Stomach (tissue), 8 donors: ENCODE measurements at regions not wholly inside any gene's neighbourhood (a gene's known extent, or its start where the extent isn't known, plus 50 kb on each side); places are given as distances from the start of the nearest gene placed in this dataset.

Experiments used
- DNase-seq, 2 donors: peaks; one replicate each; pipeline versions ENCODE4 v3.0.0 to v3.0.0-alpha.2; 2013 to 2019
- H3K27ac ChIP-seq, 5 donors: fragments of 200-600 bp in 4 of 5; sonication (generic) in 4 of 5; one replicate each; pipeline ENCODE4 v1.5.1; 2013 to 2019; ENCODE audit warnings: mild to moderate bottlenecking in 1 of 5, moderate library complexity in 1 of 5
- H3K27me3 ChIP-seq, 3 donors: fragments of 200-600 bp; sonication (generic); one replicate each; pipeline ENCODE4 v1.5.1; 2017 to 2019; ENCODE audit warnings: mixed run types in 1 of 3
- H3K36me3 ChIP-seq, 4 donors: fragments of 200-600 bp; sonication (generic); 1 replicate in 3 of 4; 2 replicates in 1 of 4; pipeline ENCODE4 v1.5.1; 2016 to 2019
- H3K4me1 ChIP-seq, 4 donors: fragments of 200-600 bp; sonication (generic); one replicate each; pipeline ENCODE4 v1.5.1; 2016 to 2019
- H3K4me3 ChIP-seq, 4 donors: fragments of 200-600 bp; sonication (generic) in 3 of 4; one replicate each; pipeline ENCODE4 v1.5.1; 2016 to 2019; ENCODE audit warnings: mild to moderate bottlenecking in 1 of 4
- H3K9me3 ChIP-seq, 4 donors: fragments of 200-600 bp; sonication (generic); one replicate each; pipeline ENCODE4 v1.5.1; 2016 to 2019
- CTCF ChIP-seq, 7 experiments: fragments of 450-650 bp in 4 of 7; fragments of 200-600 bp in 3 of 7; sonication (generic) in 3 of 7; IDR thresholded peaks; one replicate each; pipeline ENCODE4 v1.5.1; 2016 to 2019; ENCODE audit warnings: antibody characterized with exemption in 7 of 7, control low read depth in 2 of 7, mild to moderate bottlenecking in 1 of 7
- EP300 ChIP-seq: sonication (generic); formaldehyde crosslinking; IDR thresholded peaks from one replicate; pipeline ENCODE4 v1.6.1; 2017; ENCODE audit warnings: antibody characterized with exemption
- POLR2A ChIP-seq, 4 donors: fragments of 450-650 bp; IDR thresholded peaks; one replicate each; pipeline ENCODE4 v1.6.1; 2016; ENCODE audit warnings: antibody characterized with exemption in 4 of 4, control low read depth in 2 of 4, mild to moderate bottlenecking in 1 of 4, moderate library complexity in 1 of 4
- POLR2AphosphoS5 ChIP-seq, 3 donors: sonication (generic); formaldehyde crosslinking; IDR thresholded peaks; one replicate each; pipeline ENCODE4 v1.6.1; 2016; ENCODE audit warnings: antibody characterized with exemption in 3 of 3
- WGBS, 5 donors: extraction: QIAGEN DNeasy Blood & Tissue Kit in 3 of 5; methylation state at CpG; one replicate each; pipeline versions ENCODE4 v1.1.5 to v1.1.7; 2013 to 2018; 5-methylcytosine and 5-hydroxymethylcytosine counted together
- intact Hi-C: fragments of 100-400 bp; cut with DNase I; formaldehyde crosslinking; loops from one replicate; pipeline ENCODE4 v1.15.1; 2023; ENCODE audit warnings: low total_unique reads
- donor health status: healthy with polysubstance abuse.
- donor health status: Bipolar disorder and iron deficiency.
- donor health status: healthy.

GRCh38 chrX:39175418-39176057, 374.3 kb downstream of the MID1IP1 start:
- WGBS, 5 donors: 58 to 69% (median 63%) methylated on average over 4 to 6 of the region's 6 CpGs
- peak overlapping the region in 2 of 5 donors; percentile 39 to 60 for H3K27ac ChIP-seq
- H3K4me3 ChIP-seq: no peak overlapping the region
- intact Hi-C loops: no loop called here
- DNase-seq: no peak
- no peak for TF ChIP-seq CTCF (IDR thresholded peaks at IDR 0.05)
- TF ChIP-seq POLR2A (IDR thresholded peaks at IDR 0.05): no peak
- no peak for TF ChIP-seq POLR2AphosphoS5 (IDR thresholded peaks at IDR 0.05)
- TF ChIP-seq EP300: no peak
- H3K4me1 ChIP-seq: peaks cover 0 to 6% (median 2%) of the 10 kb centered on the region in 4 donors
- no peaks in the 10 kb centered on the region for H3K36me3 ChIP-seq
- H3K27me3 ChIP-seq: peaks cover 0 to 7% (median 0%) of the 10 kb centered on the region in 3 donors
- no peaks in the 10 kb centered on the region for H3K9me3 ChIP-seq

- Histone ChIP-seq H3K9me3 (no peaks in the 10 kb centered on the region), H3K27me3 (peaks cover 0 to 7% (median 0%) of the 10 kb centered on the region in 3 donors)
- WGBS, 5 donors: 72 to 88% (median 86%) methylated on average over 4 of the region's 4 CpGs
Measured at GRCh38 chrX:39176105-39176504, 374.8 kb downstream of the MID1IP1 start.

GRCh38 chrX:39189431-39189830, 388.2 kb downstream of the MID1IP1 start:
- H3K4me1 ChIP-seq: no peaks in the 10 kb centered on the region
- 68 to 93% (median 84%) methylated on average over 1 of the region's 1 CpG for WGBS, 5 donors
- no peak for TF ChIP-seq CTCF (IDR thresholded peaks at IDR 0.05)
- TF ChIP-seq EP300: no peak
- no peak for TF ChIP-seq POLR2AphosphoS5 (IDR thresholded peaks at IDR 0.05)
- TF ChIP-seq POLR2A (IDR thresholded peaks at IDR 0.05): no peak
- H3K9me3 ChIP-seq: peaks cover 0 to 26% (median 13%) of the 10 kb centered on the region in 4 donors
- DNase-seq: no peak
- H3K36me3 ChIP-seq: no peaks in the 10 kb centered on the region
- intact Hi-C loops: no loop called here
- no peak overlapping the region for H3K27ac ChIP-seq
- no peak overlapping the region for H3K4me3 ChIP-seq
- peaks cover 0 to 3% (median 0%) of the 10 kb centered on the region in 3 donors for H3K27me3 ChIP-seq

More at GRCh38 chrX:39176105-39176504, 374.8 kb downstream of the MID1IP1 start:
- intact Hi-C loops: no loop called here
- no peak for DNase-seq
- Histone ChIP-seq H3K36me3 (no peaks in the 10 kb centered on the region), H3K4me3 (no peak overlapping the region), H3K27ac (no peak overlapping the region), H3K4me1 (peaks cover 0 to 6% (median 2%) of the 10 kb centered on the region in 4 donors)
- TF ChIP-seq POLR2AphosphoS5 (IDR thresholded peaks at IDR 0.05) (no peak), CTCF (IDR thresholded peaks at IDR 0.05) (no peak), POLR2A (IDR thresholded peaks at IDR 0.05) (no peak), EP300 (no peak)

GRCh38 chrX:39194673-39195072, 393.4 kb downstream of the MID1IP1 start:
- peaks cover 0 to 3% (median 0%) of the 10 kb centered on the region in 3 donors for H3K27me3 ChIP-seq
- TF ChIP-seq CTCF (IDR thresholded peaks at IDR 0.05) (no peak), POLR2A (IDR thresholded peaks at IDR 0.05) (no peak), POLR2AphosphoS5 (IDR thresholded peaks at IDR 0.05) (no peak)
- no peak overlapping the region for H3K27ac ChIP-seq
- WGBS, 5 donors: 43 to 70% (median 52%) methylated on average over 2 to 3 of the region's 3 CpGs
- DNase-seq: no peak
- intact Hi-C loops: no loop called here
- no peak overlapping the region for H3K4me3 ChIP-seq
- peaks cover 0 to 17% (median 4%) of the 10 kb centered on the region in 4 donors for H3K4me1 ChIP-seq
- H3K9me3 ChIP-seq: peaks cover 0 to 5% (median 0%) of the 10 kb centered on the region in 4 donors
- H3K36me3 ChIP-seq: no peaks in the 10 kb centered on the region
